GM19239 (cell line): ENCODE measurements at regions not wholly inside any gene's neighbourhood (a gene's known extent, or its start where the extent isn't known, plus 50 kb on each side); places are given as distances from the start of the nearest gene placed in this dataset.
"Not testable (repeated sequence)": the region's sequence is repeated elsewhere in the genome, so short reads cannot be mapped to it uniquely, and the experiment has no call there.

Source experiments
- DNase-seq: peaks from one replicate; pipeline ENCODE4 v3.0.0; 2011; ENCODE audit warnings: low spot score; ENCODE audit not compliant: insufficient read length
- FAIRE-seq: peaks from 2 replicates; lab custom pipeline; 2011; peaks lifted over from hg19 to GRCh38; lab: Jason Lieb, UNC

- DNase-seq (no peak), FAIRE-seq (no peak)
Observed at GRCh38 chr10:64976150-64976549, 1454.9 kb downstream of the REEP3 start.

DNA sequence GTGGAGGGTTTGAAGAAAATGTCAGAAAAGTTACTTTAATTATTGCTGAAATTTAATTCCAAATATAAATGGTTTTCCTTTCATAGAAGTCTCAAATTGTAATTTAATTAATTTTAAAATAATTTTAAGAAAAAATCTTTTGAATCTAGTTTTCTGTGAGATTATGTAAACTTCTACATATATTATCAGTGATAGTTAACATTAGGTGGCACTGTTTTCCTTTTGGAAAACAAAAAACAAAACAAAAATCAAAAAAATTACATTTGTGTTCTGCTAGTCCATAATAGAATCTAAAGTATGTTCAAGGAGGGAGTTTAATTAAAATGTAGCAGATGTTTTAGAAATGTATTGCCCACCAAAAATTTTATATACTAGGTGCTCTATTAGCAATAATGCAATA, 1456.7 kb downstream of the REEP3 start:
- no peak for DNase-seq
- no peak for FAIRE-seq

GRCh38 chr10:64996886-64997285, 1475.7 kb downstream of the REEP3 start:
- no peak for FAIRE-seq

GRCh38 chr10:65010845-65011244, 1489.6 kb downstream of the REEP3 start:
- FAIRE-seq (no peak), DNase-seq (no peak)

More at GRCh38 chr10:64996886-64997285, 1475.7 kb downstream of the REEP3 start:
- DNase-seq: no peak

DNA sequence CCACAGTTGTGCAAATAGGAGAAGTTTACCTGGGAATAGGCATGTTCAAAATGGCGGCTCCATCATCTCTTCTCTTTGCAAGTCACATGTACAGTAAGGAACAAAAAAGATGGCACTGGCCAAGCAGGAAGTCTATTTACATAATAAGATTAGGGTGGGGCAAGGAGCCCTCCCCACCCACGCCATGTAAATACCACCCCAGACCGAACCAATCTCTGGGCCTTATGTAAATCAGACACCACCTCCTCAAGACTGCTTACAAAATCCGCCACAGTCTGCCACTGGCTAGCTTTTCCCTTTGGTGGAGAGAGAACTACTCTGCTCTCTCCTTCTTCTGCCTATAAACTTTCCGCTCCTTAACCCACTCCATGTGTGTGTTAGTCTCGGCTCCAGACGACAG, 1496.3 kb downstream of the REEP3 start:
- no peak for DNase-seq

GRCh38 chr10:65024886-65025285, 1503.7 kb downstream of the REEP3 start:
- FAIRE-seq (no peak), DNase-seq (no peak)

More for the DNA sequence above, 1496.3 kb downstream of the REEP3 start:
- no peak for FAIRE-seq

- FAIRE-seq (no peak), DNase-seq (no peak)
Observed at GRCh38 chr10:65030263-65030662, 1509.1 kb downstream of the REEP3 start.

GRCh38 chr10:65032867-65033769, 1511.9 kb downstream of the REEP3 start:
- FAIRE-seq (no peak), DNase-seq (no peak)

GRCh38 chr10:65033957-65034356, 1512.8 kb downstream of the REEP3 start:
- FAIRE-seq (no peak), DNase-seq (no peak)

DNA sequence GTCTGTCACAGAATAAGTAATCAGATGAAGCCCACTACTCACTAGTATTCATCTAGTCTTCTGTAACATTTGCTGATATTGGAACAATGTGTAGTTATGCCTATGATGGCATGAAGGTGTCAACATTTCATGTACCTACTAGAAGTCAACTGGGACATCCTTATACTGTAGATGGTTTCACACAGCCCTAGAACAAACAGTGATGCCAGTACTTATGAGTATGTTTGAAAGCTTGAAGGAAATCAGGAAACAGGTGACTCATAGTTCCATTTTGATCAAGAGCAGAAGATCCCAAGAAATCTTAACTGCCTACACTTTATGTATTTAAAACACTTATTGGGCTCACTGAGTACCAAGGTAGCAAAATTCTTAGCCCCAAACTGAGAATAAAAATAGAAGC, 1519.6 kb downstream of the REEP3 start:
- DNase-seq: no peak
- no peak for FAIRE-seq

- DNase-seq (no peak), FAIRE-seq (no peak)
Observed at GRCh38 chr10:65041307-65041706, 1520.1 kb downstream of the REEP3 start.

- no peak for FAIRE-seq
- DNase-seq: no peak
Observed at GRCh38 chr10:65042496-65042895, 1521.3 kb downstream of the REEP3 start.

DNA sequence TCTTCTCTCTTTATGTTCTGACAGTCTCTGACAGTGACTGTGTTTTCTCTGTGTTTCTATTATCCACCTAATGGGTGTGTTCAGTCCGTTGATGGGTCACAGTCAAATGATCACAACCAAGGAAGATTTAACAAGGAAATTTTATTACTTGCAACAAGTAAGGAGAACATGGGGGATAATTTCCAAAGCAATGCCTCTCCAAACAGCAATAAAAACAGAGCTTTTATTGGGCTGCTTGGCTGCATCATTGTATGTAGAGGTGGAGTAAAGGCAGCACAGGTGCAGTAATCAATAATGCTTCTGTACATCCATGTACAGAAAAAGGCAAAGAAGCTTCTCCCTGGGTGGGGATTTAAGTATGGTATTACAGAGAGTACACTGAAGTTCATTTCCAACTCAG, 1525.6 kb downstream of the REEP3 start:
- FAIRE-seq (no peak), DNase-seq (no peak)

- DNase-seq, FAIRE-seq: not testable (repeated sequence)
Observed at GRCh38 chr10:65052111-65052510, 1530.9 kb downstream of the REEP3 start.

DNA sequence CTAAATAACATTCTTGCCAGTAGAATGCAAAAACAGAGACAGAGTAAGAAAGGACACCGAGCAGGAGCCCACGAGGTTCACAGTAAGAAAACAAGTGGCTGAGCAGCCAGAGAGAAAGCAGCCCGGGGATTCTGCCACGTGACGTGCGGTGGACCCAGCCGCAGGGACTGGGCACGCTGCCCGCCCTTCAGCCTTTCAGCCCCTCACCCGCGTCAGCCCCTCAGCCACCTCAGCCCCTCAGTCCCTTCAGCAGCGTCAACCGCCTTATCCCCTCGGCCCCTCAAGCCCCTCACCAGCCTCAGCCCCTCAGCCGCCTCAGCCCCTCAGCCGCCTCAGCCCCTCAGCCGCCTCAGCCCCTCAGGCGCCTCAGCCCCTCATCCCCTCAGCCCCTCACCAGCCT, 1532.2 kb downstream of the REEP3 start:
- FAIRE-seq, DNase-seq: not testable (repeated sequence)

DNA sequence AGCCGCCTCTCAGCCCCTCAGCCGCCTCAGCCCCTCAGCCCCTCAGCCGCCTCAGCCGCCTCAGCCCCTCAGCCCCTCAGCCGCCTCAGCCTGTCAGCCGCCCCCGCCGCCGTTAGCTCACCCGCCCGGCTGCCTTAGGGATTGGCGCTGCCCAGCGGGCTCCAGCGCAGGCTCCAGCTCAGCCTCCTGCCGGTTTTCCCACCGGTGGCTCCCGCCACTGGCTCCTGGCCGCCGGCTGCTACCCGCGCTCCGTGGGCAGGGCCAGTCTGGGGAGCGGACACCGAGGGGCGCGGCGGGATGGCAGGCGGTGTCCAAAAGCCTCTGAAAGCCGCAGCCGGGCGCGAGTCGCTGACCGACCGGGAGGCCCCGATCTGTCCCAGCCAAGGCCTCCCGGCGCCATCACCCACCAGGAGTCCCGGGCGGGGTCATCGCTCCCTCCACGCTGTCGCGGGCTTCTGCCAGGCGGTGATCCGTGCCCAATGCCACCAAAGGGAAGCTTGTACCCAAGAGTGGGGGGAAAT, 1532.7 kb downstream of the REEP3 start:
- not testable (repeated sequence) for DNase-seq, FAIRE-seq

DNA sequence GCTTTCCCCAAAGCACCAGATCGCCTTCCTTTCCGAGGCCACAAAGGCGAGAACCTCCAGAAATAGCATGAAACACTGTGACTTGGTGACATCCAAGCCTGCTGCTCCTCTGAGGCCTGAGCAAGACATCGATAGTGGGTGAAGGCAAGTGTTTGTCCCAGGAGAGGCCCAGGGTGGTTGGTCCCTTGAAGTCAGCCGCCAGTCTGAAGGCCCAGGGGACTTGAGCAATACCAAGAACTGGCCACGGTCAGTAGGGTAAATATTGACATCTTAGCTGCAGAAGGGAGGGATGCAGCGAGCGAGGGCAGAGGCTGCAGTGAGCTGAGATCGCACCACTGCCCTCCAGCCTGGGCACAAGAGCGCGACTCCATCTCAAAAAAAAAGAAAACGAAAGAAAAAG, 1533.5 kb downstream of the REEP3 start:
- not testable (repeated sequence) for FAIRE-seq

DNA sequence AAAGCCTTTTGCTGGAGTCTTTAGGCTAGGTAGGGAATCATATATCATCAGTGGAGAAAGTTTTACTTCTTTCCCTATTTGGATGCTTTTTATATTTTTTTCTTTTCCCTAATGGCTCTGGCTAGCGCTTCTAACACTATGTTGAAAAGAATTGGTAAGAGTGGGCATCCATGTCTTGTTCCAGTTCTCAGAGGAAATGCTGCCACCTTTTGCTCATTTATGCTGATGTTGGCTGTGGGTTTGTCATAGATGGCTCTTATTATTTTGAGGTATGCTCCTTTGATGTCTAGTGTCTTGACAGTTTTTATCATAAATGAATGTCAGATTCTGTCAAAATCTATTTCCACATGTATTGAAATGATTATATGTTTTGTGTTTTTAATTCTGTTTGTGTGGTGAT, 1544.1 kb downstream of the REEP3 start:
- FAIRE-seq: no peak
- DNase-seq: no peak

More for the DNA sequence above, 1533.5 kb downstream of the REEP3 start:
- not testable (repeated sequence) for DNase-seq

GRCh38 chr10:65083222-65083621, 1562.0 kb downstream of the REEP3 start:
- DNase-seq (no peak), FAIRE-seq (no peak)

DNA sequence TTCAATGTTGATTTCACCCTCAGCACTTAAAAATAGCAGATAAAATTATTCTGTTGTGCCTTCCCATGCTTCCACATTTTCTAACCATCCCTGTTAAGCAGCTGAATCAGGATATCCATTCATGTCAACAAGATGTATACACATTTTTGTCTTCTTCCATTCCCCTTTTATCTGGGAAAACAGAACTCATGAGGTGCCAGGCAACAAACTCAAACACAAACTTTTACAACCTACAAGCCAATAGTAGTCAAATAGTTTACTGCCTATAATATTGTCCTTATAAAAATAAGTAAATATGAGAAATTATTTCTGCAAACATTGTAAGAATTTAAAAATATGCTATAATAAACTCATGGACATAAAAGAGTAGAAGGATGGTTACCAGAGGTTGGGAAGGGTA, 1569.8 kb downstream of the REEP3 start:
- FAIRE-seq: no peak
- no peak for DNase-seq

- FAIRE-seq: no peak
- DNase-seq: no peak
Observed at GRCh38 chr10:65100146-65100545, 1578.9 kb downstream of the REEP3 start.

DNA sequence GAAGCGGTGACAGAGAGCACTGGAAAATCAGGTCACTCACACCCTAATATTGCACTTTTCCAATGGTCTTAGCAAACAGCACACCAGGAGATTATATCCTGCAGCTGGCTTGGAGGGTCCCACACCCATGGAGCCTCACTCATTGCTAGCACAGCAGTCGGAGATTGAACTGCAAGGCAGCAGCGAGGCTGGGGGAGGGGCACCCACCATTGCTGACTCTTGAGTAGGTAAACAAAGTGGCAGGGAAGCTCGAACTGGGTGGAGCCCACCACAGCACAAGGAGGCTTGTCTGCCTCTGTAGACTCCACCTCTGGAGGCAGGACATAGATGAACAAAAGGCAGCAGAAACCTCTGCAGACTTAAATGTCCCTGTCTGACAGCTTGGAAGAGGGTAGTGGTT, 1579.7 kb downstream of the REEP3 start:
- not testable (repeated sequence) for DNase-seq, FAIRE-seq
